ENCODE measurements at regions not wholly inside any gene's neighbourhood (a gene's known extent, or its start where the extent isn't known, plus 50 kb on each side); places are given as distances from the start of the nearest gene placed in this dataset.

- no peak for TF ChIP-seq POLR2AphosphoS5 (IDR thresholded peaks at IDR 0.05)
- TF ChIP-seq CTCF (IDR thresholded peaks at IDR 0.05) = peak in 3 of 4 experiments; percentile 16 to 38 (median 19)
- TF ChIP-seq POLR2A (IDR thresholded peaks at IDR 0.05) = no peak
Observed at GRCh38 chr13:64529874-64530485, 2700.2 kb downstream of the PCDH9 start.

Measured in gastroesophageal sphincter (tissue), 3 donors.